ENCODE measurements at regions not wholly inside any gene's neighbourhood (a gene's known extent, or its start where the extent isn't known, plus 50 kb on each side); places are given as distances from the start of the nearest gene placed in this dataset.

DNA sequence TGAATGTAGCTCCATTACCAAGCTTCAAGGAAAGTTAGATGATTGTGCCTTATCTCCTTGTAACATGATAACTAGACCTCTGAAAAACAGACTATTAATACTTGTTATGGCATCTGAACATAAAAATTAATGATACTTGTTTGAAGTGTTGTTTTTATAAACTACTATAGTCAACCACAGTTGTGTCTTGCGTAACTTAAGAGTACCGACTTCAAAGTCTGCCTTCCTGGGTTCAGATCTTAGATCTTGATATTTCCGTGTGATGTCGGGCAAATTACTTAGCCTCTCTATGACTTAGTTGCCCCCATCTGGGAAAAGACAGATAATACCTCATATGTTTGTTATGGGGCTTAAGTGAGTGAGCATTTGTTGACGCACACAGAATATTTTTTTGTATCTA lies 906.5 kb downstream of the JRKL start:
- no peaks in the 10 kb centered on the region for H3K4me1 Mint-ChIP-seq (ENCODE audit: low read depth)
- no peak overlapping the region for H3K4me3 Mint-ChIP-seq
- ATAC-seq (no peak), DNase-seq (no peak)
- no peaks in the 10 kb centered on the region for H3K27me3 Mint-ChIP-seq
- ChIA-PET POLR2A (no interaction called here), CTCF (no interaction called here)
- peaks cover 7% of the 10 kb centered on the region for H3K9me3 Mint-ChIP-seq
- intact Hi-C loops (cut with micrococcal nuclease), result no loop called here
- H3K36me3 Mint-ChIP-seq (ENCODE audit: low read depth), result no peaks in the 10 kb centered on the region
- H3K27ac Mint-ChIP-seq, result no peak overlapping the region
- TF ChIP-seq, protein P1, sequence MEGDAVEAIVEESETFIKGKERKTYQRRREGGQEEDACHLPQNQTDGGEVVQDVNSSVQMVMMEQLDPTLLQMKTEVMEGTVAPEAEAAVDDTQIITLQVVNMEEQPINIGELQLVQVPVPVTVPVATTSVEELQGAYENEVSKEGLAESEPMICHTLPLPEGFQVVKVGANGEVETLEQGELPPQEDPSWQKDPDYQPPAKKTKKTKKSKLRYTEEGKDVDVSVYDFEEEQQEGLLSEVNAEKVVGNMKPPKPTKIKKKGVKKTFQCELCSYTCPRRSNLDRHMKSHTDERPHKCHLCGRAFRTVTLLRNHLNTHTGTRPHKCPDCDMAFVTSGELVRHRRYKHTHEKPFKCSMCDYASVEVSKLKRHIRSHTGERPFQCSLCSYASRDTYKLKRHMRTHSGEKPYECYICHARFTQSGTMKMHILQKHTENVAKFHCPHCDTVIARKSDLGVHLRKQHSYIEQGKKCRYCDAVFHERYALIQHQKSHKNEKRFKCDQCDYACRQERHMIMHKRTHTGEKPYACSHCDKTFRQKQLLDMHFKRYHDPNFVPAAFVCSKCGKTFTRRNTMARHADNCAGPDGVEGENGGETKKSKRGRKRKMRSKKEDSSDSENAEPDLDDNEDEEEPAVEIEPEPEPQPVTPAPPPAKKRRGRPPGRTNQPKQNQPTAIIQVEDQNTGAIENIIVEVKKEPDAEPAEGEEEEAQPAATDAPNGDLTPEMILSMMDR (IDR thresholded peaks at IDR 0.05), result no peak

DNA sequence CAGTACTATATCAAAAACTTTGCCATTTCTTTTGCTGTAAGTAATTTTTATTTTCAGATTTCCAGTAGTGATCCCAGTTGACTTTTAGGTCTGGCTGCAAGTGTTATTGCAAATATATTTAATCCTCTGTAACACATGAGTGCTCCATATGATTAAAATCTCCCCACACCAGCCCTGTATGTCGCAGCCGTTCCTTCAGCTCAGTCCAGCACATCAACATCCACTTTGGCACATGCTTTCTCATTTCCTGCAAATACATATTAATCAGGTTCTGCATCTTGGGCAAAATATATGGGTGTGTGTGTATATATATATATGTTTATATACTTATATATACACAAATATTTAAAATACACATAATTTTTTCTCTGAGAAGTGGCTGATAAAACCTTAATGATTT lies 919.5 kb downstream of the JRKL start:
- intact Hi-C loops (cut with micrococcal nuclease), result no loop called here
- Mint-ChIP-seq H3K36me3 (ENCODE audit: low read depth) (no peaks in the 10 kb centered on the region), H3K4me3 (no peak overlapping the region), H3K27ac (no peak overlapping the region), H3K27me3 (no peaks in the 10 kb centered on the region), H3K4me1 (ENCODE audit: low read depth) (no peaks in the 10 kb centered on the region), H3K9me3 (peaks cover 19% of the 10 kb centered on the region)
- TF ChIP-seq, protein P1 (IDR thresholded peaks at IDR 0.05), result no peak
- ChIA-PET POLR2A (no interaction called here), CTCF (interaction anchor here (0.6 kb wide), 1 partner anchor 214 kb away, joined by 3 read pairs; no protein-coding TSS in a partner anchor)
- ATAC-seq (no peak), DNase-seq (no peak)

DNA sequence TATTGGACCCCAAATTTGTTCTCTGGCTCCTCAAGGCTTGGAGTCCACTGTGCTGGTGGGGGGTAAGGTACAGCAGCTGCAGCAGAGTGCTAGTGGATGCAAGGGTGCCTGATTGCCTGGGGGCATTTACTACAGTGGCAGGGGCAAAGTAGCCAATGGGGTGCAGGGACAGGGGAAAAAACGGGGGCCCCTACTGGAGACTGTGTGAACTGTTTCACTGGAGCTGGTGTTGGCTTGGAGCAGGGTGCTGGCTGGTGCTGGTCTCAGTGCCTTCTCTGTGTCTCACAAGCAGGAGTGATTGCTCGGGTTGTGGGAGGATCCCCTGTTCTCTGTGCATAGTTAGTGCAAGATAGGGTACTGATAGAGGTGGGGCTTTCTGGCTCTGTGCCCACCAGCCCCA lies 935.9 kb downstream of the JRKL start:
- no peak overlapping the region for H3K27ac Mint-ChIP-seq

DNA sequence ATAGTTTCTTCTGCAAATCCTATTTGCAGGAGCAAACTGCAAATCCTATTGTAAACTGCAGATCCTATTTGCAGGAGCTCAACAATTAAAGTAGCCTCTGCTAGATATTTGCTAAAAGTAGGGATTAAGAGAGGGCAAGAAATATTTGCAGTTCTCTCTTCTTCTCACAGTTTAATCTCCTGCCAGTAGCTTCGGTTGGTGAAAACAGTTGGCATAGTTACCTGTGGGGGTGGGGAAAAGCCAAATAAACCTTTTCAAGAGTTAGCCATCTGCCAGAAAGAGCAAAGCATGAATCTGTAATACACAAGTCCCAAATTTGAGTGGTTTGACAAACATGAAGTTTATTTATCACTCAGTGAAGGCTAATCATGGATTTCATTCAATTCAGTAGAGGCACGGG lies 942.5 kb downstream of the JRKL start:
- DNase-seq (no peak), ATAC-seq (no peak)
- Mint-ChIP-seq H3K27ac (no peak overlapping the region), H3K27me3 (no peaks in the 10 kb centered on the region), H3K4me3 (no peak overlapping the region), H3K36me3 (ENCODE audit: low read depth) (no peaks in the 10 kb centered on the region), H3K4me1 (ENCODE audit: low read depth) (no peaks in the 10 kb centered on the region), H3K9me3 (peaks cover 2% of the 10 kb centered on the region)
- TF ChIP-seq, protein P1 (IDR thresholded peaks at IDR 0.05), result no peak
- intact Hi-C loops (cut with micrococcal nuclease), result no loop called here
- CTCF ChIA-PET, result no interaction called here
- POLR2A ChIA-PET, result no interaction called here

More for the DNA sequence above, 935.9 kb downstream of the JRKL start:
- ChIA-PET CTCF (no interaction called here), POLR2A (no interaction called here)
- peaks cover 2% of the 10 kb centered on the region for H3K9me3 Mint-ChIP-seq
- DNase-seq, result no peak
- no peak overlapping the region for H3K4me3 Mint-ChIP-seq
- no peaks in the 10 kb centered on the region for H3K36me3 Mint-ChIP-seq (ENCODE audit: low read depth)
- no peaks in the 10 kb centered on the region for H3K4me1 Mint-ChIP-seq (ENCODE audit: low read depth)
- no peak for ATAC-seq
- no peaks in the 10 kb centered on the region for H3K27me3 Mint-ChIP-seq
- TF ChIP-seq, protein P1 (IDR thresholded peaks at IDR 0.05), result no peak
- intact Hi-C loops (cut with micrococcal nuclease), result no loop called here

DNA sequence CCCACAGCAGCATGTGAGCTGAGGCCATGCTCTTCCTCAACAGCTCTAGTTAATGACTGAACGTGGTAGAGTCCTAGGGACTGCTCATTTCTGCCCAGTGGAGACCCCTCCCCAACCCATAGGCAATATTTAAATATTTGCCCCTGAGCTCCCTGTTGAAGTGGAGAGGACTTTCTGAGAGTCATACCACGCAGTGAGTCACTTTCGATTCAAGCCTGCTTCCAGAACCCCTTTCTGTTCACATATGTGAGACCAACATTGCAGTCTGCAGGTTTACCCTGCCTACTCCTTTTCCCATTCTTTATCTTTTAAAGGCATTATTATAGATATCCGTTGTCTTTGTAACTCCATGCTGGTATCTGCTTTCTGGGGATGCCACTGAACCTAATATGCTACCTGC lies 946.3 kb downstream of the JRKL start:
- H3K4me3 Mint-ChIP-seq, result no peak overlapping the region
- CTCF ChIA-PET, result no interaction called here

More for the DNA sequence above, 946.3 kb downstream of the JRKL start:
- ATAC-seq (no peak), DNase-seq (no peak)
- Mint-ChIP-seq H3K4me1 (ENCODE audit: low read depth) (no peaks in the 10 kb centered on the region), H3K27me3 (no peaks in the 10 kb centered on the region), H3K27ac (no peak overlapping the region), H3K36me3 (ENCODE audit: low read depth) (no peaks in the 10 kb centered on the region), H3K9me3 (peaks cover 2% of the 10 kb centered on the region)
- intact Hi-C loops (cut with micrococcal nuclease), result no loop called here
- TF ChIP-seq, protein P1 (IDR thresholded peaks at IDR 0.05), result no peak
- POLR2A ChIA-PET, result no interaction called here
